Uterus (tissue), 2 donors: ENCODE measurements at regions not wholly inside any gene's neighbourhood (a gene's known extent, or its start where the extent isn't known, plus 50 kb on each side); places are given as distances from the start of the nearest gene placed in this dataset.
"Not testable (repeated sequence)": the region's sequence is repeated elsewhere in the genome, so short reads cannot be mapped to it uniquely, and the experiment has no call there.

Source experiments
- POLR2A ChIP-seq, 2 donors: fragments of 450-650 bp; IDR thresholded peaks; one replicate each; pipeline ENCODE4 v1.6.1; 2016; ENCODE audit warnings: antibody characterized with exemption in 2 of 2, mild to moderate bottlenecking in 1 of 2, moderate library complexity in 1 of 2
- TF ChIP-seq, protein P1 (sequence below), 4 experiments: fragments of 200-600 bp in 2 of 4; fragments of 450-650 bp in 2 of 4; sonication (generic) in 2 of 4; IDR thresholded peaks; one replicate each; pipeline ENCODE4 v1.5.1; 2016 to 2019; ENCODE audit warnings: antibody characterized with exemption in 4 of 4, mild to moderate bottlenecking in 2 of 4, moderate library complexity in 1 of 4

DNA sequence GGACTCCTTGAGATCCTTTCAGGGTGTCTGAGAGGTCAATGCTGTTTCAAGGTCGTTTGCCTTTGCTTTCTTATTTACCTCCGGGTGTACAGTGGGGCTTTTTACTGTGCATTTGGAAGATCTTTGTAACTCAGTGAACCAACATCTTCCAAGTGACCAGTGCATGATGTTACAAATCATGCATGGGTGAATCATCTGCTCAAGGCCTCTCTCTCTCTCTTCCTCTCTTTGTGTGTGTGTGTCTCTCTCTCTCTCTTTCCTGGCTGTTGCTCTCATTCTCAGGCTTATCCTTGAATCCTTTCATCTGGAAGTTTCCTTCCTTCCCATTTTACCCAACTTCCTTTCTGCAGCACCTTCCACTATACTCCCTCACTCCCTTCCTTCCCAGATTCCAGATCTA, 96.1 kb downstream of the TRIM43 start:
- TF ChIP-seq, protein P1, sequence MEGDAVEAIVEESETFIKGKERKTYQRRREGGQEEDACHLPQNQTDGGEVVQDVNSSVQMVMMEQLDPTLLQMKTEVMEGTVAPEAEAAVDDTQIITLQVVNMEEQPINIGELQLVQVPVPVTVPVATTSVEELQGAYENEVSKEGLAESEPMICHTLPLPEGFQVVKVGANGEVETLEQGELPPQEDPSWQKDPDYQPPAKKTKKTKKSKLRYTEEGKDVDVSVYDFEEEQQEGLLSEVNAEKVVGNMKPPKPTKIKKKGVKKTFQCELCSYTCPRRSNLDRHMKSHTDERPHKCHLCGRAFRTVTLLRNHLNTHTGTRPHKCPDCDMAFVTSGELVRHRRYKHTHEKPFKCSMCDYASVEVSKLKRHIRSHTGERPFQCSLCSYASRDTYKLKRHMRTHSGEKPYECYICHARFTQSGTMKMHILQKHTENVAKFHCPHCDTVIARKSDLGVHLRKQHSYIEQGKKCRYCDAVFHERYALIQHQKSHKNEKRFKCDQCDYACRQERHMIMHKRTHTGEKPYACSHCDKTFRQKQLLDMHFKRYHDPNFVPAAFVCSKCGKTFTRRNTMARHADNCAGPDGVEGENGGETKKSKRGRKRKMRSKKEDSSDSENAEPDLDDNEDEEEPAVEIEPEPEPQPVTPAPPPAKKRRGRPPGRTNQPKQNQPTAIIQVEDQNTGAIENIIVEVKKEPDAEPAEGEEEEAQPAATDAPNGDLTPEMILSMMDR (IDR thresholded peaks at IDR 0.05): not testable (repeated sequence)
- not testable (repeated sequence) for TF ChIP-seq POLR2A (IDR thresholded peaks at IDR 0.05)
